ENCODE measurements at regions not wholly inside any gene's neighbourhood (a gene's known extent, or its start where the extent isn't known, plus 50 kb on each side); places are given as distances from the start of the nearest gene placed in this dataset.

DNA sequence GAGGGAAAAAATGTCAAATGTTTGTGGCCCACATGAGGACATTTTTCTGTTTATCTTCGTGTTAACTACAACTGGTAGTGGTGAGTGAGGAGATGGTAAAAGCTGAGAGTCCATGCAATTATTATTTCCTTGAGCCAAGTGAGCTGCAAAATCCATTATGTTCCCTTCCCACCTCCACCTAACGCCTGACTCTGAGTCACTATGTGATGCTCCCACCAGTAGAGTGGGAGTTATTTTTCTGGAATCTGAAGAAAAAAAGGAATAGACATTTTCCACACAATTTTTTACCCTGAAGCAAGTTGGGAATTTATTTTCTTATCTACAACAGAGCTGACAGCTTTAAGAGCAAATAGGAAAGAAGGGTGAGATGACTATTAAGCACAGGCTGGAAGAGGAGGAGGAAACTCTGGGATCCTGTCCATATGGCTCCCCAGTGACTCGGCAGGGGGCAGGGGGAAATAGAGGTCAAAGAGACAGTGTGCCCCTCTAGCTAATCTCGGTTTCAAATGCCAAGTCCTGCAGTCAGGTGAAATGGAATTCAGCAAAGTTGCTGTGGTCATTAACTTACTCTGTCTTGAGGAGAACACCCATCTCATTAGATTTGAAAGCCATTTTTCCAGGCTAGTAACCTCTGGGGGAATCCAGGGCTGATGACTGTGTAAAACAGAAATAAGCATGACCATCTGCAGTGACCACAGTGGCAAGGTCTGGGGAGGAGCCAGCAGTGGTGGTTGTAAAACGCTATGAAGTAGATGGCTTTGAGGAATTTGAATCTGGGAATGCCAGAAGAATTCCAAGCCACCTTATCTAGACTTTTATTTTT, 463.9 kb downstream of the STK39 start:
- TF ChIP-seq POLR2A (IDR thresholded peaks at IDR 0.05) (no peak), CTCF (IDR thresholded peaks at IDR 0.05) (no peak)

Data from lower leg skin (tissue), 3 donors.